Fibroblast of skin of scalp (primary cell): ENCODE measurements at regions not wholly inside any gene's neighbourhood (a gene's known extent, or its start where the extent isn't known, plus 50 kb on each side); places are given as distances from the start of the nearest gene placed in this dataset.

Experiments
- DNase-seq: peaks from one replicate; pipeline ENCODE4 v3.0.0-alpha.2; 2013

- DNase-seq: peak; percentile 88
These were observed 200.3 kb upstream of the FAM83B start for GRCh38 chr6:54646069-54646950.

GRCh38 chr6:54646951-54647664 lies 199.5 kb upstream of the FAM83B start:
- no peak for DNase-seq

- DNase-seq: no peak
These were observed 192.2 kb upstream of the FAM83B start for GRCh38 chr6:54654381-54654780.

GRCh38 chr6:54655162-54655561 lies 191.4 kb upstream of the FAM83B start:
- DNase-seq: no peak

- DNase-seq: no peak
These were observed 181.3 kb upstream of the FAM83B start for GRCh38 chr6:54665278-54665677.

- no peak for DNase-seq
These were observed 166.0 kb upstream of the FAM83B start for GRCh38 chr6:54680531-54680930.

- no peak for DNase-seq
These were observed 165.3 kb upstream of the FAM83B start for GRCh38 chr6:54681267-54681666.

GRCh38 chr6:54681987-54682386 lies 164.6 kb upstream of the FAM83B start:
- DNase-seq: peak; percentile 15

- DNase-seq: no peak
These were observed 157.0 kb upstream of the FAM83B start for GRCh38 chr6:54689620-54690019.

GRCh38 chr6:54690596-54690995 lies 156.0 kb upstream of the FAM83B start:
- DNase-seq: no peak

- no peak for DNase-seq
These were observed 151.5 kb upstream of the FAM83B start for GRCh38 chr6:54694928-54695532.

GRCh38 chr6:54695815-54696214 lies 150.8 kb upstream of the FAM83B start:
- no peak for DNase-seq

GRCh38 chr6:54697424-54697823 lies 149.1 kb upstream of the FAM83B start:
- peak; percentile 33 for DNase-seq

- DNase-seq: no peak
These were observed 147.6 kb upstream of the FAM83B start for GRCh38 chr6:54698974-54699373.

GRCh38 chr6:54700158-54700557 lies 146.4 kb upstream of the FAM83B start:
- DNase-seq: no peak

- DNase-seq: no peak
These were observed 143.8 kb upstream of the FAM83B start for GRCh38 chr6:54702772-54703171.

GRCh38 chr6:54706391-54706790 lies 140.2 kb upstream of the FAM83B start:
- DNase-seq: peak; percentile 40

GRCh38 chr6:54706844-54707605 lies 139.5 kb upstream of the FAM83B start:
- DNase-seq: no peak

- no peak for DNase-seq
These were observed 136.1 kb upstream of the FAM83B start for GRCh38 chr6:54710456-54710855.

GRCh38 chr6:54716010-54716409 lies 130.6 kb upstream of the FAM83B start:
- DNase-seq: no peak

GRCh38 chr6:54716877-54717276 lies 129.7 kb upstream of the FAM83B start:
- peak; percentile 33 for DNase-seq

GRCh38 chr6:54717849-54718455 lies 128.6 kb upstream of the FAM83B start:
- DNase-seq: peak; percentile 40
